ENCODE measurements at regions not wholly inside any gene's neighbourhood (a gene's known extent, or its start where the extent isn't known, plus 50 kb on each side); places are given as distances from the start of the nearest gene placed in this dataset.

- CTCF ChIA-PET: no interaction called here
- intact Hi-C loops (cut with micrococcal nuclease): no loop called here
- no peak for ATAC-seq (ENCODE audit: low read depth)
- no peaks in the 10 kb centered on the region for H3K27me3 Mint-ChIP-seq
- no peaks in the 10 kb centered on the region for H3K9me3 Mint-ChIP-seq
- no peaks in the 10 kb centered on the region for H3K36me3 Mint-ChIP-seq (ENCODE audit: low read depth)
- POLR2A ChIA-PET: no interaction called here
- no peak for TF ChIP-seq CTCF (IDR thresholded peaks at IDR 0.05)
- no peak overlapping the region for H3K27ac Mint-ChIP-seq
- peaks cover 12% of the 10 kb centered on the region for H3K4me1 Mint-ChIP-seq
- H3K4me3 Mint-ChIP-seq: no peak overlapping the region
- no peak for DNase-seq
Observed at GRCh38 chr6:119590066-119590465, 240.5 kb upstream of the MAN1A1 start.

- H3K4me3 Mint-ChIP-seq: no peak overlapping the region
- H3K36me3 Mint-ChIP-seq (ENCODE audit: low read depth): no peaks in the 10 kb centered on the region
- intact Hi-C loops (cut with micrococcal nuclease): loop anchor here (2.0 kb wide), 1 partner anchor 237 kb away; no protein-coding TSS in a partner anchor
- H3K27ac Mint-ChIP-seq: no peak overlapping the region
- peaks cover 12% of the 10 kb centered on the region for H3K4me1 Mint-ChIP-seq
- no peaks in the 10 kb centered on the region for H3K27me3 Mint-ChIP-seq
- DNase-seq: no peak
- TF ChIP-seq CTCF (IDR thresholded peaks at IDR 0.05): no peak
- POLR2A ChIA-PET: interaction anchor here (0.6 kb wide), 1 partner anchor 227 kb away, joined by 4 read pairs; no protein-coding TSS in a partner anchor
- CTCF ChIA-PET: interaction anchor here (1.3 kb wide), 1 partner anchor 237 kb away, joined by 3 read pairs; no protein-coding TSS in a partner anchor
- ATAC-seq (ENCODE audit: low read depth): no peak
- H3K9me3 Mint-ChIP-seq: no peaks in the 10 kb centered on the region
Observed at GRCh38 chr6:119587537-119587936, 238.0 kb upstream of the MAN1A1 start.

GRCh38 chr6:119586250-119586882 lies 236.8 kb upstream of the MAN1A1 start:
- POLR2A ChIA-PET: no interaction called here
- no peaks in the 10 kb centered on the region for H3K9me3 Mint-ChIP-seq
- H3K4me3 Mint-ChIP-seq: no peak overlapping the region
- no peak for TF ChIP-seq CTCF (IDR thresholded peaks at IDR 0.05)
- CTCF ChIA-PET: interaction anchor here (1.3 kb wide), 1 partner anchor 236 kb away, joined by 3 read pairs; no protein-coding TSS in a partner anchor
- intact Hi-C loops (cut with micrococcal nuclease): loop anchor here (2.0 kb wide), 1 partner anchor 236 kb away; no protein-coding TSS in a partner anchor
- H3K27ac Mint-ChIP-seq: no peak overlapping the region
- H3K27me3 Mint-ChIP-seq: no peaks in the 10 kb centered on the region
- peaks cover 12% of the 10 kb centered on the region for H3K4me1 Mint-ChIP-seq
- H3K36me3 Mint-ChIP-seq (ENCODE audit: low read depth): no peaks in the 10 kb centered on the region
- ATAC-seq (ENCODE audit: low read depth) (peak; percentile 66), DNase-seq (no peak)

- POLR2A ChIA-PET: no interaction called here
Observed at GRCh38 chr6:119584088-119584487, 234.5 kb upstream of the MAN1A1 start.

GRCh38 chr6:119581220-119581619 lies 231.7 kb upstream of the MAN1A1 start:
- Mint-ChIP-seq H3K27me3 (no peaks in the 10 kb centered on the region), H3K9me3 (peaks cover 7% of the 10 kb centered on the region), H3K4me3 (no peak overlapping the region), H3K27ac (no peak overlapping the region), H3K4me1 (no peaks in the 10 kb centered on the region), H3K36me3 (ENCODE audit: low read depth) (no peaks in the 10 kb centered on the region)
- ChIA-PET POLR2A (no interaction called here), CTCF (no interaction called here)
- no peak for TF ChIP-seq CTCF (IDR thresholded peaks at IDR 0.05)
- ATAC-seq (ENCODE audit: low read depth) (no peak), DNase-seq (no peak)
- intact Hi-C loops (cut with micrococcal nuclease): no loop called here

More at GRCh38 chr6:119584088-119584487, 234.5 kb upstream of the MAN1A1 start:
- no peak overlapping the region for H3K27ac Mint-ChIP-seq
- DNase-seq (no peak), ATAC-seq (ENCODE audit: low read depth) (no peak)
- no peak overlapping the region for H3K4me3 Mint-ChIP-seq
- peaks cover 12% of the 10 kb centered on the region for H3K4me1 Mint-ChIP-seq
- no peaks in the 10 kb centered on the region for H3K9me3 Mint-ChIP-seq
- intact Hi-C loops (cut with micrococcal nuclease): no loop called here
- H3K27me3 Mint-ChIP-seq: no peaks in the 10 kb centered on the region
- TF ChIP-seq CTCF (IDR thresholded peaks at IDR 0.05): no peak
- no peaks in the 10 kb centered on the region for H3K36me3 Mint-ChIP-seq (ENCODE audit: low read depth)
- CTCF ChIA-PET: no interaction called here
